ENCODE measurements at regions not wholly inside any gene's neighbourhood (a gene's known extent, or its start where the extent isn't known, plus 50 kb on each side); places are given as distances from the start of the nearest gene placed in this dataset.

GRCh38 chr12:97758586-97758985 lies 296.0 kb downstream of the RMST start:
- H3K4me3 Mint-ChIP-seq (ENCODE audit: unreplicated experiment) = no peak overlapping the region
- H3K4me1 Mint-ChIP-seq (ENCODE audit: low read depth) = no peaks in the 10 kb centered on the region

DNA sequence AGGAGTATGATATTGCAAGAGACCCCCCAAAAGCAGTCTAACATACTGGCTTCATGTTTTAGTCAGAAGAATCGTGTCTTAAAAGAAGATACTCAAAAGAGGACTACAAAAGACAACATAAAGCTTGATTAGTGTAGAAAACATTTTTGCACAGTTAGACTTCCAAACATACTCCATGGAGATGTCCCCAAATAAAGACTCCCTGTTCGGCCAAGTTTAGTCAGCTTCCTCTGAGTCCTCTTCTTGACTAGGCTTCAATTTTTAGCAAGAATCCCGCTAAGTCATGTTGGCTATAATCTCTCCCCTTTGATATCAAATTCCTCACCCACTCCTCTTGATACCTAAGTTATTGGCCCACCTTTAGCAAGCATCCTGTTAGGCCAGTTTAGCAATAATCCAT lies 298.0 kb downstream of the RMST start:
- DNase-seq (ENCODE audit: low spot score) = no peak
- no peak for TF ChIP-seq CTCF (IDR thresholded peaks at IDR 0.05)
- H3K27me3 Mint-ChIP-seq (ENCODE audit: low read depth) = no peaks in the 10 kb centered on the region
- H3K36me3 Mint-ChIP-seq (ENCODE audit: low read depth) = no peaks in the 10 kb centered on the region
- H3K4me3 Mint-ChIP-seq (ENCODE audit: unreplicated experiment) = no peak overlapping the region
- H3K27ac Mint-ChIP-seq (ENCODE audit: unreplicated experiment) = no peak overlapping the region
- peaks cover 21% of the 10 kb centered on the region for H3K9me3 Mint-ChIP-seq (ENCODE audit: low read depth)
- H3K4me1 Mint-ChIP-seq (ENCODE audit: low read depth) = no peaks in the 10 kb centered on the region

More at GRCh38 chr12:97758586-97758985, 296.0 kb downstream of the RMST start:
- Mint-ChIP-seq H3K36me3 (ENCODE audit: low read depth) (no peaks in the 10 kb centered on the region), H3K9me3 (ENCODE audit: low read depth) (peaks cover 16% of the 10 kb centered on the region), H3K27ac (ENCODE audit: unreplicated experiment) (no peak overlapping the region), H3K27me3 (ENCODE audit: low read depth) (peaks cover 1% of the 10 kb centered on the region)
- no peak for TF ChIP-seq CTCF (IDR thresholded peaks at IDR 0.05)
- DNase-seq (ENCODE audit: low spot score) = no peak

GRCh38 chr12:97763113-97763512 lies 300.5 kb downstream of the RMST start:
- no peaks in the 10 kb centered on the region for H3K36me3 Mint-ChIP-seq (ENCODE audit: low read depth)
- H3K27me3 Mint-ChIP-seq (ENCODE audit: low read depth) = no peaks in the 10 kb centered on the region
- peaks cover 21% of the 10 kb centered on the region for H3K9me3 Mint-ChIP-seq (ENCODE audit: low read depth)
- no peaks in the 10 kb centered on the region for H3K4me1 Mint-ChIP-seq (ENCODE audit: low read depth)
- H3K27ac Mint-ChIP-seq (ENCODE audit: unreplicated experiment) = no peak overlapping the region
- no peak for DNase-seq (ENCODE audit: low spot score)
- TF ChIP-seq CTCF (IDR thresholded peaks at IDR 0.05) = no peak
- H3K4me3 Mint-ChIP-seq (ENCODE audit: unreplicated experiment) = no peak overlapping the region

- H3K27ac Mint-ChIP-seq (ENCODE audit: unreplicated experiment) = no peak overlapping the region
Observed at GRCh38 chr12:97764700-97765099, 302.1 kb downstream of the RMST start.

GRCh38 chr12:97767347-97767746 lies 304.7 kb downstream of the RMST start:
- H3K36me3 Mint-ChIP-seq (ENCODE audit: low read depth) = no peaks in the 10 kb centered on the region
- no peaks in the 10 kb centered on the region for H3K4me1 Mint-ChIP-seq (ENCODE audit: low read depth)
- H3K27ac Mint-ChIP-seq (ENCODE audit: unreplicated experiment) = no peak overlapping the region
- peaks cover 7% of the 10 kb centered on the region for H3K9me3 Mint-ChIP-seq (ENCODE audit: low read depth)
- DNase-seq (ENCODE audit: low spot score) = no peak
- no peaks in the 10 kb centered on the region for H3K27me3 Mint-ChIP-seq (ENCODE audit: low read depth)
- H3K4me3 Mint-ChIP-seq (ENCODE audit: unreplicated experiment) = no peak overlapping the region
- TF ChIP-seq CTCF (IDR thresholded peaks at IDR 0.05) = no peak

More at GRCh38 chr12:97764700-97765099, 302.1 kb downstream of the RMST start:
- Mint-ChIP-seq H3K4me3 (ENCODE audit: unreplicated experiment) (no peak overlapping the region), H3K27me3 (ENCODE audit: low read depth) (no peaks in the 10 kb centered on the region), H3K36me3 (ENCODE audit: low read depth) (no peaks in the 10 kb centered on the region), H3K9me3 (ENCODE audit: low read depth) (peaks cover 18% of the 10 kb centered on the region), H3K4me1 (ENCODE audit: low read depth) (no peaks in the 10 kb centered on the region)
- DNase-seq (ENCODE audit: low spot score) = no peak
- no peak for TF ChIP-seq CTCF (IDR thresholded peaks at IDR 0.05)
